GM21390 (cell line): ENCODE measurements at regions not wholly inside any gene's neighbourhood (a gene's known extent, or its start where the extent isn't known, plus 50 kb on each side); places are given as distances from the start of the nearest gene placed in this dataset.

Experiments used
- ATAC-seq: cut with Tn5 transposase; IDR thresholded peaks from one replicate; pipeline ENCODE4 v1.9.1; 2021; ENCODE audit not compliant: unreplicated experiment

GRCh38 chr13:107585469-107586180 is 629.7 kb downstream of the LIG4 start:
- no peak for ATAC-seq

- ATAC-seq: no peak
Observed at GRCh38 chr13:107582171-107582570, 633.2 kb downstream of the LIG4 start.

GRCh38 chr13:107580741-107581412 is 634.5 kb downstream of the LIG4 start:
- ATAC-seq: no peak

DNA sequence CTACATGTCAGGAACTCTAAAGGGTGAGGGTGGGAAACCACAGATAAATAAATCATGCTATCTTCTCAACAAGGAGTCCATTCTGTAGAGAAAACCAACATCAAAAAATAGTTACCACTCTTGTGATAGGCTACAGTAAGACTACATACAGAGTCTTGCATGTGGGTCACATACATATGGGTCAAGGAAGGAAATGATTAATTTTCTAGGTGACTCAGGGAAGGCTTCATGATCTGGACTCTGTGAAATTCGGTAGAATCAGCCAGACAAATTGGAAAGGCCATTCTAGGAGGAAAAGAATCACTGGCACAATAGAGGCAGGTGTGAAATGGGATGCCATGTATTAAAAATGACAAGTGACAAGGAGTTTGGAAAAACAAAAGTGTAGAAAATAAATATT is 638.9 kb downstream of the LIG4 start:
- ATAC-seq: no peak

DNA sequence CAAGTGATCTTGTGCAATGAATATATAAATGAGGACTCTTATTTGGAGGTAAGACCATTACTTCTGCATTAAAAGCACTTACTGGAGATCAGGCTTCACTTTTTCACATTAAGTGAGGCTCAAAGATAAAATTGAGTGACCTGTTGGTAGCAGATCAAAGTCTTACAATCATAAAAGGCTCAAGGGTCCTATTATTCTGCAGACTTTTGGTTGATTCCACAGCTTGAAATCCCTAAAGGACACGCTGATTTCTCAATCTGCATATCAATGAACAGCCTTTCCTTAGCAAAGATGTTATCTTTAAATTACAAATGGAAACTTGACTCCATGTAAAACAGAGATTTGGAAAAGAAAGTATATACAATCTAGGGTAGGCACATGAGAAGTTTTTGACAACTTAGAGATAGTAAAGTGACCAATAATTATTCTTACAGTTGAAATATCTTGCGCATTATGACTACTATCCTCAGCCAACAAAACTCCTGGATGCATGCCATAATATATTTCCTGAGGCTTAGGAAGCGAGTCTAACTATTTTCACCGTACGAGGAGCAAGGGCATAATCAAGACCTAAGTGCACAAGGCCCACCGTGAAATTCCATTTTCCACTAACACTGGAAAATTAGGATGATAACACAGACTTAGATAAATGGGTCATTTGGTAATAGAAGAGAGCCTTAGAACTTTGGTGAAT is 640.7 kb downstream of the LIG4 start:
- no peak for ATAC-seq

GRCh38 chr13:107573184-107573583 is 642.2 kb downstream of the LIG4 start:
- ATAC-seq: no peak

DNA sequence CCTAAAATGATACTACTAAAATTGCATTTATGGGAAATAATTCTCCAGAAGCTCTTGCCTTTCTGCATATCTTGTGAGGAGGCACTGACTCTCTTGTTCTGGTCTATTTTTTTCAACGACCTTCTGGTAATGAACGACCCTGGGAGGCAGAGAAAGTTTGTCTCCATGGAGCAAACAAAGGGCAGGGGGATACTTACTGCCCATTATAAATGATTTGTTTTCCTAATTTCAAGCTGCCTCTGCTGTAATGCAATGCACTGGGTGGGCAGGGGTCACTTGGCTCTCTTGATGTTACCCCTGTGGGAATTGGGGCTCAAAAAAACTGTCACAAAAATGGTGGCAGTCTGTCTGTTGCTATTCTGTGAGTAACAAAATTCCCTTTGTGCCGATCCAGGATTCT is 643.2 kb downstream of the LIG4 start:
- no peak for ATAC-seq

GRCh38 chr13:107568181-107568580 is 647.2 kb downstream of the LIG4 start:
- no peak for ATAC-seq

DNA sequence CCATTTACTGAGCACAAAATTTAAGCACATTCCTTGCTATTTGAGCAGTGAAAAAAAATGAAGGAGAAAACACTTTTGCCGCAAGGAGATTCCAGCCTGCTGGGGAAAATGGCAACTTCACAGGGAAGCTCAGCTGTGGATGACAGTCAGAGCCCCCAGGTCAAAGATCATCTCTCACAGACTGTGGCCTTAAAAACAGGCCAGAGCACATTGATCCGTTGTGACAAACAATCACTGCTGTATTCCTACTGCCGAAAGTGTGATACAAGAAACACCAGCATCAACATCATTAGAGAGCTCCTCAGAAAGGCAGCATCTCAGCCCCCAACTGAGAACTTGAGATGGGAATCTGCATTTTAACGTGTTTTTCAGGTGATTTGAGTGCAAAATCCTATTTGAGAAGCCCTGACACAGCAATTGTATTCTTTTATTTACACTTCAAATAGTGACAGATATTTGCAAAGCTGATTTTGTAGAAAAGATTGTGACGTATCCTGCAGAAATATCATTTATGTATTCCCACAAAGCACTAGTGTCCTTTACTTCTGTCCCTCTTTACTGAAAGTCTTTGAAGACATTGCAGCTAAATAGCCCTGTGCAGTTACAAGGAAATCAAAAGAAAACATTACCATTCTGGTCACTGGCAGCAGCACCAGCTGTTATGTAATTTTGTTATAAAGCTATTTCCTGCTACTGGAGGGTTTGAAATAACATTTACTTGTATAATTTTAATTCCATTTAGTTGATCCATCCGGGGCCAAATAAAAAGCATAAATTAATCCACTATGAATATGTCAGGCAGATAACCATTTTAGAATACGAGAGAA is 652.0 kb downstream of the LIG4 start:
- no peak for ATAC-seq

GRCh38 chr13:107562203-107562602 is 653.1 kb downstream of the LIG4 start:
- ATAC-seq: no peak

DNA sequence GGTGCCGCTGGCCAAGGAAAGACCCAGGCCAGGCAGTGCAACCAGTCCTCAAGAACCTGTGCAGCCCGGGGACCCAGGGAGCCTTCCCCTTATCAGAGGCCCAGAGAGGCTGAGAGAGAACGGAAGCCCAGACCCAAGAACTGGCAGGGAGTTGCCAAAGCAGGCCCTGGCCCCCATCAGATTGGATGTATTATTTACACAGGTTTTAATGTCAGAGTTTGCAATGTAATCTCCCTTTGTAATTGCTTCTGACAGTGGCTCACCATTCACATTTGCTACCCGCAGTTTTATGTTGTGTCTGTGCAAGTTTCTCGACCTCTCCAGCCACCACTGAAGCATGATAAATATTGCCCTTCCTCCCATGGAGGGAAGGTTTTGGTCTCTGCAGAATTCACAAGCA is 660.9 kb downstream of the LIG4 start:
- ATAC-seq: no peak

- no peak for ATAC-seq
Observed at GRCh38 chr13:107553838-107554237, 661.5 kb downstream of the LIG4 start.

DNA sequence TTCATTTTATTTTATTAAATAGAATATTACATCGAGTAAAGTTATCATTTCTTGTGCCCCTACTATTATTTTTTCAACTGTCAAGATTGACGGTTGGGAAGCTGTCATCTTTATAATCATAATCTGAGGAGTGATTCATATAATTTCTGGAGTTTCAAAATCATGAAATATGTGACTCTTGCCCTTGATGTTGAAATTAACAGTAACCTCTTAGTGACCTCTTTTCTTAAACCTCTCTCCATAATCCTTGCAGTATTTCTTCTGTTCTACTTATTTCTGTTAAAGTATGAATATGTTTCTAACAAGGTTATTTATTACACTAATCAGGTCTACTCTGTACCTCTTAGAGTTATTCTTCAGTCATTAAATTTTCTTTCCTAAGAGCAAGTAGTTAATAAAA is 663.8 kb downstream of the LIG4 start:
- no peak for ATAC-seq

DNA sequence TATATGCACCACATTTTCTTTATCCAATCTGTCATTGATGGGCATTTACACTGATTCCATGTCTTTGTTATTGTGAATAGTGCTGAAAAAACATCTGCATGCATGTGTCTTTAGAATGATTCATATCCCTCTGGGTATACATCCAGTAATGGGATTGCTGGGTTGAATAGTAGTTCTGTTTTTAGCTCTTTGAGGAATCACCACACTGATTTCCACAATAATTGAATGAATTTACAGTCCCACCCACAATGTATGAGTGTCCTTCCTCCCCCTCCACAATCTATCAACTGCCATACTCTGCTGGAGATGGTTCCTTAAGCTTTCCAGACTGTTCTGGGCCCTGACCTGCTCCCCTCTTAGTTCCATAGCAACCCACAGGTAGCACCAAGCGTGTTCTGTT is 667.0 kb downstream of the LIG4 start:
- ATAC-seq: no peak

DNA sequence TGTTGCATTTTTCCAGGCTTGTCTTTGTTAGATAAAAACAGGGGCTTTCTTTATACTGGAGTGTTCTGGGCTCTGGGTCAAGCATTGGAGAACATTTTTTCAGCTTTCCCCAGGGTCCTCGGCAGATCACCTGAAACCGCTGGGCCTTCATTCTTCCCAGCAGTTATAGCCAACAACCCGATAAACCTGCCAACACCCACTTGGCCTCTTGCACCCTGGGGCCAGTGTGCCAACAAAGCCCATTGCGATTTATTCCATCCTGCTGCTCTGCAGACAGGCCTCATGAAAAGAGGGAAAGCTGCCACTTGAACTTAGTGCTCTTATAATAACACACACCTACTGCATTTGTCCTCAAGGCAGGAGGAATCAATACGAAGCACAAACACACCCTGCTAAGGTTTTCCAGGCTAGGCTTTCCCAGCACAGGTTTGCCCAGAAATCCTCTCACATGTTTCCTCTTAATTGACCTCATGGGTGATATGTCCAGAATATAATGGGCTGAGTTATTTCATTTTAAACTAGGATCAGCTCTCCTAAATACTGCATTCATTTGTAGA is 669.3 kb downstream of the LIG4 start:
- no peak for ATAC-seq

GRCh38 chr13:107534548-107534947 is 680.8 kb downstream of the LIG4 start:
- no peak for ATAC-seq

GRCh38 chr13:107531816-107532215 is 683.5 kb downstream of the LIG4 start:
- no peak for ATAC-seq

DNA sequence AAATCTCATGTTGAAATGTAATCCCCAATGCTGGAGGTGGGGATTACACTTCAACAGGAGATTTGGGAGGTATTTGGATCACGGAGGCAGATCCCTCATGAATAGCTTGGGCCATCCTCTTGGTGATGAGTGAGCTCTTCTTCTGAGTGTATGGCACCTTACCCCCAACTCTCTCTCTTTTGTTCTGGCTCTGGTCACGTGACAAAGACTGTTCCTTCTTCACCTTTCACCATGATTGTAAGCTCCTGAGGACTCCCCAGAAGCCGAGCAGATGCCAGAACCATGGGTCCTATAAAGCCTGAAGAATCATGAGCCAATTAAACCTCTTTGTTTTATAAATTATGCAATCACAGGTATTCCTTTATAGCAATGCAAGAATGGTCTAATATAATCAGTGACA is 684.2 kb downstream of the LIG4 start:
- no peak for ATAC-seq

DNA sequence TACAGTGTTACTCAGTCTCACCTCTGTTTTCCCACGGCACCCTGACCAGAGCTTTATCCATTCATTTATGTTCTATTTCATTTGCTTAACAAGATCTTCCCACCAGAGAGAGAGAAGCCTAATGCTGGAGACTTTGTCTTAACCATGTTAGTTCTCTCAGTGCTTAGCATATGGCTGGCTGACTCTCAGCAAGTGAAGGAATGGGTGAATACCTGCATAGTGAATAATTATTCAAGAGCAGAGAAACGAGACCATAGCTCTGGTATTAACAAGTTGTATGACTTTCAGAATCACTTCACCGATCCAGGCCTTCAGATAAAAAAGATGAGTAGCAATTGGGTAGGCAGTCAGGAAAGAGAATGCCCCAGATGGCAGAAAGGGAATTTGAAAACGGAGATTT is 686.3 kb downstream of the LIG4 start:
- ATAC-seq: no peak

DNA sequence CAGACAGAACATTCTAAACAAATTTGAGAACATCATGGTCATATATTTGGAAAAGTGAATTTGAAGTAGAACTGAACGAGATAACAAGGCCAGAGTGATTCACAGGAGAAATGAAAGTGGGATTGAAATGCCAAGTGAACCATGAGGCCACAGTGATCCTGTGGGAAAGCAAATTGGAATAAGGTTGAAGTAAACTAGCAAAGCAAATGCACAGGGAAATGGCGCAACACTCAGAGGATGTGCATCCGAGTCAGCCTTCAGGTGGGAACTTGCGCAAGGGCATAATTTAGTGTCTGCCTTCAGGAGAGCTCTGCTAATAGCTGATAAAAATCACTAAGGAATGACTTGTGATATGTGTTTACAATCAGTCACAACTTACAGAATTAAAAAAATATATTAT is 696.6 kb downstream of the LIG4 start:
- ATAC-seq: no peak

DNA sequence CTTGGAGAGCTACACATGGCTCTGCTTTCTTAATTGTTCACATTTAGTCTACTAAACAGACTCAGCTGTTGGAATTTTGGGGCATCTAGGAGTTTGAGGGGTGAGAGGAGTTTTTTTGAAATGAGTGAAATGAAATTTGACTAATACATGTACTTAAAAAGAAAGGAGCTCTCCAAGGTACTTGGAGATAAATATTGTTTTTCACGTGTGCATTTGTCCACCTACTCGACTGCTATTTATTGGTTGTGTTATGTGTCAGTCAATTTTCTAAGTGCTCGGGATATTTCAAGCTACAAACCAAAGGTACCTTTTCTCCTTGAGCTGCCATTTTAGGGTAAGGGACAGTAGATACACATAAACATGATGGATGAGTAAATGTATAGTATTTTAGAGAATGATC is 697.0 kb downstream of the LIG4 start:
- no peak for ATAC-seq
